ENCODE measurements at regions not wholly inside any gene's neighbourhood (a gene's known extent, or its start where the extent isn't known, plus 50 kb on each side); places are given as distances from the start of the nearest gene placed in this dataset.

- Histone ChIP-seq H2BK15ac (ENCODE audit: low read depth, low read length) (no peak overlapping the region), H2BK5ac (ENCODE audit: low read depth, low read length, poor library complexity, severe bottlenecking) (no peak overlapping the region), H2AK9ac (replicated peaks; ENCODE audit: low read depth, low read length, poor library complexity) (no peak overlapping the region), H3K27me3 (ENCODE audit: control insufficient read depth, insufficient read depth, low read length) (no peaks in the 10 kb centered on the region), H3K36me3 (ENCODE audit: control insufficient read depth, insufficient read depth, low read length) (no peaks in the 10 kb centered on the region), H3K23ac (ENCODE audit: low read depth, low read length) (no peak overlapping the region), H3K4ac (ENCODE audit: low read depth, low read length) (no peak overlapping the region), H3K14ac (replicated peaks; ENCODE audit: low read depth, low read length) (no peak overlapping the region), H3K4me3 (ENCODE audit: insufficient read depth, low read depth, low read length) (no peak overlapping the region), H3K56ac (ENCODE audit: extremely low read depth, insufficient read depth, low read length) (no peak overlapping the region), H3K27ac (ENCODE audit: insufficient read depth, low read length) (no peak overlapping the region), H4K91ac (ENCODE audit: insufficient read depth, low read depth, low read length) (no peak overlapping the region), H4K20me1 (ENCODE audit: insufficient read depth, low read length) (no peaks in the 10 kb centered on the region), H2BK120ac (ENCODE audit: low read depth, low read length) (no peak overlapping the region), H3K79me1 (ENCODE audit: low read depth in 1 of 2, low read length in 2 of 2) (no peaks in the 10 kb centered on the region), H2AFZ (replicated peaks; ENCODE audit: low read length, poor library complexity) (no peak overlapping the region), H4K8ac (ENCODE audit: low read depth in 2 of 2, low read length in 2 of 2) (no peak overlapping the region), H3K9me1 (ENCODE audit: insufficient read depth, low read length) (no peaks in the 10 kb centered on the region), H3K18ac (ENCODE audit: low read depth, low read length) (no peak overlapping the region), H3K4me2 (ENCODE audit: low read depth, low read length) (no peak overlapping the region), H3K9me3 (ENCODE audit: control insufficient read depth, insufficient read depth, low read length) (no peaks in the 10 kb centered on the region), H2AK5ac (ENCODE audit: low read depth, low read length) (no peak overlapping the region), H2BK20ac (ENCODE audit: low read depth, low read length) (no peak overlapping the region), H4K5ac (ENCODE audit: low read depth, low read length) (no peak overlapping the region), H3K9ac (ENCODE audit: low read depth, low read length) (no peak overlapping the region), H3K4me1 (ENCODE audit: control insufficient read depth, insufficient read depth, low read length) (no peaks in the 10 kb centered on the region)
- DNase-seq, result no peak
- intact Hi-C loops (cut with micrococcal nuclease), result no loop called here
- dilution Hi-C loops (cut with HindIII; ENCODE audit: low sequenced_read_pairs, unreplicated experiment), result no loop called here
- in situ Hi-C loops (cut with MboI; ENCODE audit: low sequenced_read_pairs), result no loop called here
- POLR2A ChIA-PET (ENCODE audit: unreplicated experiment), result no interaction called here
- no peak for ATAC-seq (ENCODE audit: low read depth)
- TF ChIP-seq POLR2A (IDR thresholded peaks at IDR 0.05; ENCODE audit: low read depth, low read length), result no peak
- TF ChIP-seq CTCF (conservative IDR thresholded peaks at IDR 0.05; ENCODE audit: low read depth, low read length), result no peak
- no peak for TF ChIP-seq NFE2L2 (IDR thresholded peaks at IDR 0.05; ENCODE audit: low read depth, low read length)
- no peak for TF ChIP-seq MAFK (IDR thresholded peaks at IDR 0.05; ENCODE audit: low read depth, low read length)
- TF ChIP-seq CEBPB (IDR thresholded peaks at IDR 0.05; ENCODE audit: low read depth, low read length), result no peak
- TF ChIP-seq USF2 (IDR thresholded peaks at IDR 0.05; ENCODE audit: low read depth, low read length), result no peak
- no peak for TF ChIP-seq MXI1 (IDR thresholded peaks at IDR 0.05; ENCODE audit: borderline replicate concordance, low read depth, low read length)
- TF ChIP-seq RCOR1 (IDR thresholded peaks at IDR 0.05; ENCODE audit: insufficient replicate concordance, low read length), result no peak
- no peak for TF ChIP-seq ELK1 (IDR thresholded peaks at IDR 0.05; ENCODE audit: borderline replicate concordance, low read depth, low read length)
- no peak for TF ChIP-seq RFX5 (IDR thresholded peaks at IDR 0.05; ENCODE audit: low read depth, low read length)
- no peak for TF ChIP-seq FOS (IDR thresholded peaks at IDR 0.05; ENCODE audit: low read depth, low read length)
- TF ChIP-seq BHLHE40 (IDR thresholded peaks at IDR 0.05; ENCODE audit: low read depth, low read length), result no peak
- TF ChIP-seq RAD21 (IDR thresholded peaks at IDR 0.05; ENCODE audit: low read length), result no peak
- CTCF ChIA-PET, result no interaction called here
- no CpG with 5 or more reads among the region's 3 CpGs for WGBS, 2 experiments (ENCODE audit: extremely low coverage in 2 of 2, insufficient read length in 1 of 2)
- BruUV-seq (replicated peaks), result no TSS peak
Measured at GRCh38 chr5:121175986-121176385, 675.7 kb upstream of the FTMT start.

Measured in IMR-90 (cell line).